GM18909 (cell line): ENCODE measurements at regions not wholly inside any gene's neighbourhood (a gene's known extent, or its start where the extent isn't known, plus 50 kb on each side); places are given as distances from the start of the nearest gene placed in this dataset.

Experiments used
- ATAC-seq: cut with Tn5 transposase; IDR thresholded peaks from one replicate; pipeline ENCODE4 v1.9.1; 2021; ENCODE audit warnings: mild to moderate bottlenecking; ENCODE audit not compliant: unreplicated experiment, poor library complexity

- no peak for ATAC-seq
Measured at GRCh38 chr4:4697584-4697983, 155.7 kb upstream of the STX18 start.

DNA sequence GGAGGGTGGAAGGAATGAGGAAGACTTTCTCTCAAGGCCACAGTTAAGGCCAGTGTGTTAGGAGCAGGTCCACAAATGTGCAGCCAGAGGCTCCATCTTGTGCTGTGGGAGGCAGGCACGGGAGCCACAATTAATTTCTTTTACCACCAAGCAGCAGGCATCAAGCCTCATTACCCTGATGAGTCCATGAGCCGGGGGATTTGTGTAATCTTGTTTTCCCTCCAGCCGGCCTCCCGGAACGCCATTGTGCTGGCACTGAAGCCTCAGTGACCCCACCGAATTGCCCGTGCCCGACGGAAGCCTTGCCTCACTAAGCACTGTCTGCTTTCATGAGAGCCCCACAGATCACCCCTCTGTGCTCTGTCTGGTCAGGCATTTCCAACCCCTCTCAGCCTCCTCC lies 154.7 kb upstream of the STX18 start:
- no peak for ATAC-seq

DNA sequence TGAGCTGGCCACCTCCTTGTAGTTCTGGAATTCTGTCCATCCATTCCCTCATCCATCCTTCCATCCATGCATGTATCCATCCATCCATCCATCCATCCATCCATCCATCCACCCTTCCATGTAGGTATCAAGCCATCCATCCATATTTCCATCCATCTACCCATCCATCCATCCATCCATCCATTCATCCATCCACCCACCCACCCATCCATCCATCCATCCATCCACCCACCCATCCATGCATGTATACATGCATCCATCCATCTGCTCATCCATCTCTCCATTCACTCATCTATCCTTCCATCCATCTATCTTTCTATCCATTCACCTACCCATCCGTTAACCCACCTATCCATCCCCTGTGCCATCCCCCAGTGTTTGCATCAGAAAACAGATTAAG lies 153.6 kb upstream of the STX18 start:
- no peak for ATAC-seq

DNA sequence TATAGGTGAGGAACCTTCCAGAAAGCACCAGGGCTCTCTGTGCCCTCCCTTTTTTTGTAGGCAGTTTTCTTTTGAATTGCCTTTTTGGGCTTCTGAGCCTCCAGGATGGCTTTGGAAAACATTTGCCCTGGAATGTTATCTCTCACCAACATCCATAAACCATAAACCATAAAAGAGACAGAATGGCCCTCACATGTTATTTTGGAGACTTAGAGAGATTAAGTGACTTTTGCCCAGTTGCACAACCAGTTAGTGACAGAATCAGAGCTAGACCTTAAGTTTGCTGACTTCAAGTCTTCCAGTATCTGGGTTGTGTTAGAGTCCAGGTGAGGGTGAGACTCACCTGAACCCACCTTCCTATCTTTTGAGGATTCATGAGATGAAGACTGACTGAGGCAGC lies 153.0 kb upstream of the STX18 start:
- no peak for ATAC-seq

- no peak for ATAC-seq
Measured at GRCh38 chr4:4694296-4694772, 152.5 kb upstream of the STX18 start.

DNA sequence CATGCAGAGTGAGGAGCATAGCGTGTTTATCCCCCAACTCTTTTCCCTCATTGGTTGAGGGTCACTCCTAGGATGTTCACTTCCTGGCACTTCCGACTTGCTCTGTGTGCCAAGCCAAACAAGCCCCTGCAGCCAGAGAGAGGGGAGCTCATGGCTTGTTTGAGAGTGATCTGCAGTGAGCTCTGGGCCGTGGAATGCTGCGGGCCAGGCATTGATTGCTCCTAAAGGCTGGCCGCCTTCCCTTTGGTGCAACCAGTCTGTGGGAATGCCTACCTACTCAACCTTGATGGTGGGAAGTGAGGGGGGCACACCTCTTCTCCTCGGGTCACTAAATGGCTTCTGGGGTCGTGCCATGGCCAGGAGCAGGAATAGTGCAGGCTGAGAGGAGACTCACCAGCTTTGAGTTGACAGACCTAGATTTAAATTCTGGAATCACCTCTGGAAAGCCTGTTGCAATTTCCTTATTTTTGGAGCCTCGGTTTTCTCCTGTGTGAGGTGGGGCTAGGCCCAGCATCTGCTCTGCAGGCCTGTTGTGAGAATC lies 152.0 kb upstream of the STX18 start:
- no peak for ATAC-seq

DNA sequence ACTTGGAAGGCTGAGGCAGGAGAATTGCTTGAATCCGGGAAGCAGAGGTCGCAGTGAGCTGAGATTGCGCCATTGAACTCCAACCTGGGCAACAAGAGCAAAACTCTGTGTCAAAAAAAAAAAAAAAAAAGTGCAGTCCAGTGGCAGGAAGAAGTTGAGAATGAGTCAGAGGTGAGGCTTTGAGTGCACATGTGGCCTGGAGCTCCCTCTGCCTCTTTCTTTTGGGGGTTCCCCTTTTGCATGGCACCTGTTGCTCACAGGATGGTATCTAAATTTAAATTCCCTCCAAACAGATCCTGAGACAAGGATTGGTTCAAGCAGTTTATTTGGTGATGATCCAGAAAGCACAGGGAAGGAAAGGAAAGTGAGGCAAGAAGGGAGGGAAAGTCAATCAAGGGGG lies 151.4 kb upstream of the STX18 start:
- ATAC-seq, result peak; percentile 47

DNA sequence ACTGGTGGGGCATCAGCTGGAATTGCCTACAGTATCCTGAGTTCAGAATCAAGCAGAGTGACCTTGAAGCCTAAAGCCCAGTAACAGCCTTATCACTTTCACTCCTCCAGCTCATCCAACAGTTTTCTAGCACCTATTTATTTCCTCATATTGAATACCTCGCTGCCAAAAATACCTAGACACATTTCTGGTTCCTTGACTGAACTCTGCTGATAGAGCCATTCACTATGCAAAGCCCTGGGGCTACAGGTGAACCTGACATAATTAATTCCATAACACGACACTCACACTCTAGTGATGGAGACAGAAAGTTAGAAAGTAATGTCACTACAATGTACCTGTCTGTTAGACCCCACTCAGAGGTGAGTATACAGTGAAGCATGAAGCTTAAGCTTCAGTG lies 149.0 kb upstream of the STX18 start:
- no peak for ATAC-seq

DNA sequence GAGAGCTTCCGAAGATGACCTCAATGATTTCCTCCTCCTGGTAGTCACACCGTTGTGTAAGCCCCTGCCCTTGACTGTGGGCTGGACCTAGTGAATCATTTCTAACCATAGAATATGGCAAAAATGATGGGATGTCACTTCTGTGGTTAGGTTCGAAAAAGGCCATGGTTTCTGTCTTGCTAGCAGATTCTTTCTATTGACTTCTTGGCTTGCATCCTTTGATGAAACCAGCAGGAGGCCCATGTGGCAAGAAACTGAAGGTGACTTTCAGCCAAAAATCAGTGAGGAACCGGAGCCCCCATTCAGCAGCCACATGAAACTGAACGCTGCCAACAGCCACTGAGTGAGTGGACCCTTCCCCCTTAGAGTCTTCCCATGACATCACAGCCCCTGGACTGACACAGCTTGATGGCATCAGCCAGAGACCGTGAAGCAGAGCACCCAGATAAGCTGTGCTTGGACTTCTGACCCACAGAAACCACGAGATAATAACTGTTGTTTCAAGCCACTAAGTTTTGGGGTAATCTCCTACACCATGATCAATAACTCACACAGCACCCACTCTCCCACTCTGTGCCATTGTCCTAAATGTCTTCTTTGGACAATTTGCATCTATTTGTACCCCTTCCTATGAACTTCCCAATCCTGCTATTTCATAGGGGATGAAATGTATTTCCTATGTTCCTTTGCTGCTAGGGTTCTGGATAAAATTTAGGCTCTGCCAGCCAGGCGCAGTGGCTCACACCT lies 148.0 kb upstream of the STX18 start:
- peak; percentile 85 for ATAC-seq

- no peak for ATAC-seq
Measured at GRCh38 chr4:4687935-4688727, 146.3 kb upstream of the STX18 start.

DNA sequence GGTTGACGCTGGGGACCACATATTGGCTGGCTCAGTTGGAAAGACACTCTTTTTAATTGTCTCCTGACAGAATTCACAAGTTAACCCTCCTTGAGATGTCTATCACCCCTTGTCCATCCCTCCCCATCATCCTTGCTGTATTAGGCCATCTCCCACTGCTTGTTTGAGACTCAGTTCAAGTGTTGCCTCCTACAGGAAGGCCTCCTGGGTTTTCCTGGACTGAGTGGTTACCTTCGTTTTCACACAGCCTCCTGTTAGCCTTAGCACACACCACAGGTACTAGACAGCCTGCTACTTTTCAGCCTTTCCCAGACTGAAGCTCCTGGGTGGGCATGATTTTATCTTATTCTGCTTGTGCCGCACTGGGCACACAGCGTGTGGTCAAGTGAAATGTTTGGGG lies 145.3 kb upstream of the STX18 start:
- no peak for ATAC-seq

- no peak for ATAC-seq
Measured at GRCh38 chr4:4685810-4686795, 144.3 kb upstream of the STX18 start.

- no peak for ATAC-seq
Measured at GRCh38 chr4:4681653-4682052, 139.8 kb upstream of the STX18 start.

- no peak for ATAC-seq
Measured at GRCh38 chr4:4680758-4681157, 138.9 kb upstream of the STX18 start.

GRCh38 chr4:4680243-4680642 lies 138.4 kb upstream of the STX18 start:
- ATAC-seq, result no peak

DNA sequence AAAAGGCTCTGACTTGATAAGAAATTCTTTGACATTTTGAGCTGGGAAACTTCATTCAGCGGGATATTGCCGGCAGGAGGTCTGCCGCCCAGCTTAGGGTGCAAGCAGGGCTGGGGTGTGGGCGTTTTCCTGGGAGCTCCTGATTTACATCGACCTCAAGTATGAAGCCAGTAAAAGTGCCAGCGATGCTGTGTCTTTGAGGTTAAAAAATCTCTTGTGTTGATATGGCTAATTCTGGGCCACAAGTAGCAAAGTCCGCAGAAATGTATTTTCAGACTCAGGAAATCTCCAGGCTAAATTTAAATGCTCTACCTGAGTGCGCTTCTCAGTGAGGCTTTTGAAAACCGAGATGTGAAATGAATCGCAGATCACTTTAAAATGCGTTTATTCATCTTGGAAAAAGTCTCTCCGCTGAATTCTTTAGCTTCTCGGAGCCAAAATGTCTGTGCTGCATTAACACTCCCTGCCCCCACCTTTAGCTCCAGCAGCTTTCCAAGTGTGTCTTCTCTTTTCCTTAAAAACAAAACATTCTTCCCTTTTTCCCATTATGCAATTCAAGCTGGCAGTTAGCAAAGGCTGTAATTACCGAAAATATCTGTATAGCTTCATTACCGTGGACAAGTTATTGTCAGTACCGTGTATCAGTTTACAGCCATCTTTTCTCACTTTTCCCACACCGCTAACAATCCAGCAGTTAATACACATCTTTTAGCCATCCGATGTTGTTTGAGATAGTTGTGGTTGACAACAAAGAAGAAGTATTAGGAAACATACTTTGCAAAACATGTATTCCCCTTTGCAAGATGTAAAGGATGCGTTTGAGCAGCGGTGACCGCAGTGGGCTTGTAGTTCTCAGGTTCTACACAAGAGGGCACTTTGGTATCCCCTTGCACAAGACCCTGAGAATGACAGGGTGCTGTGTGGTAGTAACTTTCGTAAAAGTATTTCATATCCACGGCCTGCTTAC lies 136.0 kb upstream of the STX18 start:
- no peak for ATAC-seq

DNA sequence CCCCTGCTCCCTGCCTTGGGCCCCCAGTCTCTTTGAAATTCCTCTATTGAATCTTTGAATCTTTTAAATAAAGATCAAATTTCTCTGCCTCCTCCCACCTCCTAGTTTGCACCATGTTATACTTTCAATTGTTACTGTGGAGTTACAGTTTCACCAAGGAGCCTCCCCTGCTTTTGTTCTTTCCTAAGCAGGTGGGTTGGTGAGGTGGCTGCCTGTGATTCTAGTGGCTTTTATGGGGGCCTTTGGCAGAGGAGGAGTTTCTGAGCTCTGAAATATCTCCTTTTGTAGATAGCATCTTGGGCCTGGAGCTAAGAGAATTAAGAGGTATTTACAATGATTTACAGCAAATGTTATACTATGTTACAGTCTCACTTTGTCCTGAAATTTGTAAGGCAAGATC lies 133.8 kb upstream of the STX18 start:
- no peak for ATAC-seq

DNA sequence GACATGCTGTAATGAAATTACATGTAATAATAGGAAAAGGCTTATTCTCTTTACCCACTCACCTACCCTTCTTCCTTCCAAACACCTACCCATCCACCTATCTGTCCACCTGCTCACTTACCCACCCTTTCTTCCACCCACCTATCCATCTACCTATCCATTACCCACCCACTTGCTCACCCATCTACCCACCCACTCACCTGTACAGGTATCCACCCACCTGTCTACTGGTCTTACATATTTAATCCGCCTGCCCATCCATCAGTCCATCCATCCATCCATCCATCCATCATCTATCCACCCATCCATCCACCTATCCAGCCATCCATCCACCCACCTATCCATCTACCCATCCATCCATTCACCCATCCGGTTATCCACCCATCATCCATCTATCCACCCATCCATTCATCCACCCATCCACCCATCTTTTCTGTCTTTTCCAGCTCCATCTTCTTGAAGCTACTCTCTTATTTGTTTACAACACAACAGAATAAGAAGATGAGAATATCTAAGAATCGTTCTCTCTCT lies 133.3 kb upstream of the STX18 start:
- no peak for ATAC-seq

DNA sequence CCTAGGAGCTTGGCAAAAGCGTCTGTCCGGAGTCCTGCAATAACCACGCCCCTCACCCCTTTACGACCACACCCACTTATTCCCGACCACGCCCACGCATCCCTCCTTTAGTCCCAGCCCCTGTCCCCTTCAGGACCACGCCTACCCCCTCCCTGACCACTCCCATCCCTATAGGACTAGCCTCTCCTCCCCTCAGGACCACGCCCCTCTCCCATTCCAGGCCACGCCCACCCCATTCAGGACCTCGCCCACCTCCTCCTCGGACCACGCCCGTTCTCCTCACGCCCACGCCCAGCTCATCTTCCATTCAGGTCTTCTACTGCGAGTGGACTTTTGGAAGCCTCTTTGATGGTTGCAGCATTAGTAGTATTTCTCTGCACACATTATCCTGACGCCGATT lies 131.2 kb upstream of the STX18 start:
- no peak for ATAC-seq
